ENCODE measurements at regions not wholly inside any gene's neighbourhood (a gene's known extent, or its start where the extent isn't known, plus 50 kb on each side); places are given as distances from the start of the nearest gene placed in this dataset.

DNA sequence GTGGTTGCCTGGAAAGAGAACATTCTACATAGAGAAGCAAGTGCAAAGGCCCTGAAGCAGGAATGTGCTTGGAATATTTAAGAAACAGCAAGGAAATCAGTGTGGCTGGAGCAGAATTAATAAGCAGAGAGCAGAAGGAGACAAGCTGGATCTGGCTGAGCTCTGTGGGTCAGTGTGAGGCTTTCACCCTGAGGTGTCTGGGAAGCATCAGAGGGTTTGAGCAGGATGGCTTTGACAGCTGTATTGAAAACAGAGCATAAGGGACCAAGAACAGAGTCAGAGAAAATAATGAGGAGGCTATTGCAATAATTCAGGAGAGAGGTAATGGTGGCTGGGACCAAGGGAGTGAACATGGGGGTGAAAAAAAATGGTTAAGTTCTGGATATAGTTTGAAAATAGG is 199.6 kb downstream of the NXPE2 start:
- TF ChIP-seq, protein P1, sequence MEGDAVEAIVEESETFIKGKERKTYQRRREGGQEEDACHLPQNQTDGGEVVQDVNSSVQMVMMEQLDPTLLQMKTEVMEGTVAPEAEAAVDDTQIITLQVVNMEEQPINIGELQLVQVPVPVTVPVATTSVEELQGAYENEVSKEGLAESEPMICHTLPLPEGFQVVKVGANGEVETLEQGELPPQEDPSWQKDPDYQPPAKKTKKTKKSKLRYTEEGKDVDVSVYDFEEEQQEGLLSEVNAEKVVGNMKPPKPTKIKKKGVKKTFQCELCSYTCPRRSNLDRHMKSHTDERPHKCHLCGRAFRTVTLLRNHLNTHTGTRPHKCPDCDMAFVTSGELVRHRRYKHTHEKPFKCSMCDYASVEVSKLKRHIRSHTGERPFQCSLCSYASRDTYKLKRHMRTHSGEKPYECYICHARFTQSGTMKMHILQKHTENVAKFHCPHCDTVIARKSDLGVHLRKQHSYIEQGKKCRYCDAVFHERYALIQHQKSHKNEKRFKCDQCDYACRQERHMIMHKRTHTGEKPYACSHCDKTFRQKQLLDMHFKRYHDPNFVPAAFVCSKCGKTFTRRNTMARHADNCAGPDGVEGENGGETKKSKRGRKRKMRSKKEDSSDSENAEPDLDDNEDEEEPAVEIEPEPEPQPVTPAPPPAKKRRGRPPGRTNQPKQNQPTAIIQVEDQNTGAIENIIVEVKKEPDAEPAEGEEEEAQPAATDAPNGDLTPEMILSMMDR (IDR thresholded peaks at IDR 0.05; ENCODE audit: low read depth, low read length) = no peak
- TF ChIP-seq EZH2phosphoT487 (IDR thresholded peaks at IDR 0.05; ENCODE audit: low read depth) = no peak
